PC-9 (cell line): ENCODE measurements at regions not wholly inside any gene's neighbourhood (a gene's known extent, or its start where the extent isn't known, plus 50 kb on each side); places are given as distances from the start of the nearest gene placed in this dataset.

Experiments used
- BruUV-seq: library from RNA; stranded (reverse); fragments of 400-500 nt; replicated peaks from 2 replicates; lab custom pipeline; 2021; lab: Mats Ljungman, UMichigan
- CTCF ChIA-PET: fragments of 300-600 bp; sonication (Branson Sonifier 250); formaldehyde crosslinking; loops from one replicate; lab custom pipeline; 2022; ENCODE audit warnings: antibody characterized with exemption; lab: Charles Lee
- POLR2A ChIA-PET: fragments of 300-600 bp; sonication (Branson Sonifier 250); formaldehyde crosslinking; loops from one replicate; lab custom pipeline; 2022; ENCODE audit warnings: antibody characterized with exemption; ENCODE audit not compliant: unreplicated experiment; lab: Charles Lee
- DNase-seq, 2 experiments: peaks; one replicate each; pipeline versions ENCODE4 v3.0.0 to v3.0.0-alpha.2; 2015 to 2022; ENCODE audit warnings: mixed read lengths in 1 of 2
- H2AFZ ChIP-seq: fragments of 200-600 bp; sonication (generic); 2 replicates; pipeline ENCODE4 v1.8.1; 2017; ENCODE audit warnings: antibody characterized with exemption
- H3F3A ChIP-seq: fragments of 200-600 bp; sonication (generic); 2 replicates; pipeline ENCODE4 v1.8.1; 2017; ENCODE audit warnings: antibody characterized with exemption, mild to moderate bottlenecking, low read depth; ENCODE audit not compliant: insufficient read depth
- H3K27ac ChIP-seq: fragments of 200-600 bp; sonication (generic); 2 replicates; pipeline ENCODE4 v1.6.1; 2016; ENCODE audit warnings: mixed run types
- H3K27me3 ChIP-seq: fragments of 200-600 bp; sonication (generic); 2 replicates; pipeline ENCODE4 v1.6.1; 2016; ENCODE audit warnings: low read depth, mixed run types; ENCODE audit not compliant: insufficient read depth
- H3K36me3 ChIP-seq: fragments of 200-600 bp; sonication (generic); 2 replicates; pipeline ENCODE4 v1.6.1; 2016; ENCODE audit warnings: low read depth, mixed run types
- H3K4me1 ChIP-seq: fragments of 200-600 bp; sonication (generic); replicated peaks from 2 replicates; pipeline ENCODE4 v1.6.1; 2016; ENCODE audit warnings: mixed run types; ENCODE audit not compliant: insufficient read depth
- H3K4me2 ChIP-seq: fragments of 200-600 bp; sonication (generic); 2 replicates; pipeline ENCODE4 v1.6.1; 2017; ENCODE audit warnings: mixed run types
- H3K4me3 ChIP-seq: fragments of 200-600 bp; sonication (generic); 2 replicates; pipeline ENCODE4 v1.6.1; 2016; ENCODE audit warnings: mixed run types
- H3K79me2 ChIP-seq: fragments of 200-600 bp; sonication (generic); 2 replicates; pipeline ENCODE4 v1.6.1; 2017; ENCODE audit warnings: low read depth, mixed run types
- H3K9me2 ChIP-seq: fragments of 200-600 bp; sonication (generic); 2 replicates; pipeline ENCODE4 v1.8.1; 2017; ENCODE audit warnings: mild to moderate bottlenecking; ENCODE audit not compliant: insufficient read depth
- H3K9me3 ChIP-seq: fragments of 200-600 bp; sonication (generic); 2 replicates; pipeline ENCODE4 v1.8.1; 2016; ENCODE audit warnings: low read depth; ENCODE audit not compliant: insufficient read depth
- H4K20me1 ChIP-seq: fragments of 200-600 bp; sonication (generic); 2 replicates; pipeline ENCODE4 v1.8.1; 2017; ENCODE audit not compliant: insufficient read depth
- EZH2 ChIP-seq: fragments of 200-600 bp; sonication (generic); IDR thresholded peaks from 2 replicates; pipeline ENCODE4 v1.8.0; 2017; ENCODE audit warnings: antibody characterized with exemption, low read depth
- intact Hi-C: fragments of 100-400 bp; cut with micrococcal nuclease; formaldehyde crosslinking; loops from one replicate; pipeline ENCODE4 v1.10.0; 2022; ENCODE audit not compliant: unreplicated experiment
- TF ChIP-seq, protein P1 (sequence below): fragments of 200-600 bp; sonication (generic); conservative IDR thresholded peaks from 2 replicates; pipeline ENCODE4 v1.6.1; 2017; ENCODE audit warnings: mixed run types, antibody characterized with exemption, mild to moderate bottlenecking, moderate library complexity

DNA sequence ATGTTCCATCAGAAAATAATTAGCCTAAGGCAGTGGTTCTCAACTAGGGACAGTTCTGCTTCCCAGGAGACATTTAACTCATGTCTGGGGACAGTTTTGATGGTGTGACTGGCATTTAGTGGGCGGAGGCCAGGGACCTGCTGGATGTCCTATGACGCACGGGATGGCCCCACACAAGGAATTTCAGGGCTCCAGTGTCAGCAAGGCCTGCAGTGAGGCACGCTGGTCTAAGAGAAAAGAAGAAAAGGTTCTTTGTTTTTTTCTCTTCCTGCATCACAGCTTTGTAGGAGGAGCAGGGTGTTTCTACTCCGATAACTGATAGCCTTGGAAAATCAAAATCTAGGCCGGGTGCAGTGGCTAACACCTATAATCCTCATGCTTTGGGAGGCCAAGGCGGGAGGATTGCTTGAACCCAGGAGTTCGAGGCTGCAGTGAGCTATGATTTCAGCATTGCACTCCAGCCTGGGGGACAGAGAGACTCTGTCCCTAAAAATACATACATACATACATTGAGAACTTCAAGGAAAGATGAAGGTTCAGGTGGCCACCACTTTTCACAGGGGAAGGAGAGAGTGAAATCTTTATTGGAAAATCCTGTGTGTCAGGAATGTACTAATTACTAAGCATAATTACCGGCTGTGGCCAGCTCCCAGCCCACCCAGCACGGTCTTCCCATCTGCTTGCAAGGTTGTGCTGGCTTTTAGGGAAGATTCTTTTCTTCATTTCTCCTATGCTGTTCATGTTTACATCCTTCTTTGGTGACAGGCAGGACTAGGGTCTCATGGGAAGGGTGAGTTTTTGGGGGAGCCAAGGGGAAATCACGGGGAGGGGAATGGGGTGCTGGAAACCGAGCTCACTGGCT lies 150.4 kb downstream of the ACTR3B start:
- no peak overlapping the region for H3K4me2 ChIP-seq

DNA sequence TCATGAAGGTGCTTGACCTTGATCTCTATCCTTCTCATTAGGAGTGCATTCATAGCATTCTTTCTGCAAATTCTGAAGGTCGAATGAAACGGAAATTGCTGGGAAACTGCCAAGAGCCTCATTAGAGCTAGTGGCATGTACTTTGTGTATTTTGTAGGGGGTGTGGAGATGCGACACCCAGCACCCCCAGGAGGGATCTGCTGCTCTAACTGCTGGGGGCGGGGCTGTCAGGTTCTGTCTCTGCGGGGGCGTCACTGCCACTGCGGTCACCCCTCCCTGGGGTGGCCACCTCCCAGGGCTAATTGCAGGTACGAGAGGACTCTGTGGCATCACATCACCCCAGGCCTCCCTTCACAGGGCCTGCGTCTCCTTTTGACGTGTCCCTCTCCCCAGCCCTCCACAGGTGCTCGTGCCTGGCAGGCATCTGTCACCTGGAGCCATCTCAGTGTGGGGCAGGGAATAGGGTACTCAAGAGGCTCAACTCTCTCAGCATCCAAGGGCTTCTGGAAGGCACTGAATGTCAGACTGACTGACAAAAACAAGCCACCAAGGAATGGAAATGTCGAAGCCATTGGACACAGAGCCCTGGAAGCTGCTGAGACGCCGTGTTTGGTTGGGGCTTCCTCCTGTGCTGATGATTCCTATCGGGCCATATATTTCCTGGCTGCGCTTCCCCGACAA lies 151.1 kb downstream of the ACTR3B start:
- H3F3A ChIP-seq: no peaks in the 10 kb centered on the region
- no peak overlapping the region for H3K4me2 ChIP-seq

More for the DNA sequence above, 150.4 kb downstream of the ACTR3B start:
- no peak for DNase-seq
- H3K4me3 ChIP-seq: no peak overlapping the region
- ChIA-PET CTCF (no interaction called here), POLR2A (no interaction called here)
- BruUV-seq: no TSS peak
- no peaks in the 10 kb centered on the region for H4K20me1 ChIP-seq
- no peaks in the 10 kb centered on the region for H3K9me2 ChIP-seq
- H3K4me1 ChIP-seq: no peaks in the 10 kb centered on the region
- intact Hi-C loops: no loop called here
- H3K27me3 ChIP-seq: peaks cover 77% of the 10 kb centered on the region
- no peak overlapping the region for H2AFZ ChIP-seq
- H3K27ac ChIP-seq: no peak overlapping the region
- no peaks in the 10 kb centered on the region for H3K36me3 ChIP-seq
- H3K79me2 ChIP-seq: no peaks in the 10 kb centered on the region
- H3K9me3 ChIP-seq: no peaks in the 10 kb centered on the region
- no peak for TF ChIP-seq EZH2
- TF ChIP-seq, protein P1, sequence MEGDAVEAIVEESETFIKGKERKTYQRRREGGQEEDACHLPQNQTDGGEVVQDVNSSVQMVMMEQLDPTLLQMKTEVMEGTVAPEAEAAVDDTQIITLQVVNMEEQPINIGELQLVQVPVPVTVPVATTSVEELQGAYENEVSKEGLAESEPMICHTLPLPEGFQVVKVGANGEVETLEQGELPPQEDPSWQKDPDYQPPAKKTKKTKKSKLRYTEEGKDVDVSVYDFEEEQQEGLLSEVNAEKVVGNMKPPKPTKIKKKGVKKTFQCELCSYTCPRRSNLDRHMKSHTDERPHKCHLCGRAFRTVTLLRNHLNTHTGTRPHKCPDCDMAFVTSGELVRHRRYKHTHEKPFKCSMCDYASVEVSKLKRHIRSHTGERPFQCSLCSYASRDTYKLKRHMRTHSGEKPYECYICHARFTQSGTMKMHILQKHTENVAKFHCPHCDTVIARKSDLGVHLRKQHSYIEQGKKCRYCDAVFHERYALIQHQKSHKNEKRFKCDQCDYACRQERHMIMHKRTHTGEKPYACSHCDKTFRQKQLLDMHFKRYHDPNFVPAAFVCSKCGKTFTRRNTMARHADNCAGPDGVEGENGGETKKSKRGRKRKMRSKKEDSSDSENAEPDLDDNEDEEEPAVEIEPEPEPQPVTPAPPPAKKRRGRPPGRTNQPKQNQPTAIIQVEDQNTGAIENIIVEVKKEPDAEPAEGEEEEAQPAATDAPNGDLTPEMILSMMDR: no peak
- H3F3A ChIP-seq: no peaks in the 10 kb centered on the region

DNA sequence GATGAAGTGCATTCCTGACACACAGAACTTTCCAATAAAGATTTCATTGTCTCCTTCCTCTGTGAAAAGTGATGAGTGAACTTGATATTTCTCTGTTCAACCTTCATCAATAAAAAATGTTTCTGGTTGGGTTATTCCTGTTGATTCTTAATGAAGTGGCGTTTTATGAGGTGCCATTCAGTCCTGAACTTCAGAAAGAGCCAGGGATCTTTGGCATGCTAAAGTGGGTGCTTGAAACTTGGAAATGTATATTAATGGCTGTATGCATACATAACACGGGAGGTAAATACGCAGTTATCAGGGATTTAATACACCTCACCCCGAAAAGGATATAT lies 151.6 kb downstream of the ACTR3B start:
- H3K27me3 ChIP-seq: peaks cover 71% of the 10 kb centered on the region
- H3F3A ChIP-seq: no peaks in the 10 kb centered on the region
- H2AFZ ChIP-seq: no peak overlapping the region
- ChIA-PET CTCF (no interaction called here), POLR2A (no interaction called here)
- H3K9me2 ChIP-seq: no peaks in the 10 kb centered on the region
- intact Hi-C loops: no loop called here
- no peak for TF ChIP-seq EZH2
- TF ChIP-seq, protein P1: no peak
- no peak overlapping the region for H3K4me2 ChIP-seq
- H3K4me1 ChIP-seq: no peaks in the 10 kb centered on the region
- BruUV-seq: no TSS peak
- H3K27ac ChIP-seq: no peak overlapping the region
- H3K79me2 ChIP-seq: no peaks in the 10 kb centered on the region
- no peaks in the 10 kb centered on the region for H3K9me3 ChIP-seq
- DNase-seq: no peak
- H4K20me1 ChIP-seq: no peaks in the 10 kb centered on the region
- H3K4me3 ChIP-seq: no peak overlapping the region
- H3K36me3 ChIP-seq: no peaks in the 10 kb centered on the region

More for the DNA sequence above, 151.1 kb downstream of the ACTR3B start:
- no peaks in the 10 kb centered on the region for H3K9me2 ChIP-seq
- H3K4me1 ChIP-seq: no peaks in the 10 kb centered on the region
- no peak for TF ChIP-seq EZH2
- TF ChIP-seq, protein P1: no peak
- H2AFZ ChIP-seq: no peak overlapping the region
- no peak overlapping the region for H3K4me3 ChIP-seq
- intact Hi-C loops: no loop called here
- CTCF ChIA-PET: no interaction called here
- H3K27me3 ChIP-seq: peaks cover 71% of the 10 kb centered on the region
- H3K27ac ChIP-seq: no peak overlapping the region
- no peaks in the 10 kb centered on the region for H3K79me2 ChIP-seq
- H4K20me1 ChIP-seq: no peaks in the 10 kb centered on the region
- H3K9me3 ChIP-seq: no peaks in the 10 kb centered on the region
- POLR2A ChIA-PET: no interaction called here
- DNase-seq: no peak
- BruUV-seq: no TSS peak
- no peaks in the 10 kb centered on the region for H3K36me3 ChIP-seq
